ACC112 (cell line): ENCODE measurements at regions not wholly inside any gene's neighbourhood (a gene's known extent, or its start where the extent isn't known, plus 50 kb on each side); places are given as distances from the start of the nearest gene placed in this dataset.

Experiments used
- H2AFZ ChIP-seq: fragments of 200-600 bp; sonication (generic); one replicate; pipeline ENCODE4 v1.6.0; 2017; ENCODE audit warnings: antibody characterized with exemption, low read length; ENCODE audit not compliant: unreplicated experiment
- H3K27ac ChIP-seq: fragments of 200-600 bp; sonication (generic); 2 replicates; pipeline ENCODE4 v1.5.1; 2014; ENCODE audit warnings: low read depth, mild to moderate bottlenecking, antibody characterized with exemption, low read length, moderate library complexity
- H3K27me3 ChIP-seq: fragments of 200-600 bp; sonication (generic); 2 replicates; pipeline ENCODE4 v1.6.1; 2014; ENCODE audit warnings: mild to moderate bottlenecking, antibody characterized with exemption, low read length, moderate library complexity, mixed read lengths; ENCODE audit not compliant: insufficient read depth
- H3K36me3 ChIP-seq: fragments of 200-600 bp; sonication (generic); 2 replicates; pipeline ENCODE4 v1.6.1; 2016; ENCODE audit warnings: mild to moderate bottlenecking, antibody characterized with exemption, low read length, moderate library complexity, mixed read lengths; ENCODE audit not compliant: insufficient read depth
- H3K4me1 ChIP-seq: fragments of 200-600 bp; sonication (generic); one replicate; pipeline ENCODE4 v1.6.1; 2016; ENCODE audit warnings: low read length, mixed read lengths; ENCODE audit not compliant: insufficient read depth, unreplicated experiment, control insufficient read depth
- H3K4me3 ChIP-seq: fragments of 200-600 bp; sonication (generic); 2 replicates; pipeline ENCODE4 v1.5.1; 2014; ENCODE audit warnings: mild to moderate bottlenecking, low read depth, low read length
- H3K79me2 ChIP-seq: fragments of 200-600 bp; sonication (generic); one replicate; pipeline ENCODE4 v1.6.0; 2016; ENCODE audit warnings: low read length; ENCODE audit not compliant: control insufficient read depth, unreplicated experiment, insufficient read depth

DNA sequence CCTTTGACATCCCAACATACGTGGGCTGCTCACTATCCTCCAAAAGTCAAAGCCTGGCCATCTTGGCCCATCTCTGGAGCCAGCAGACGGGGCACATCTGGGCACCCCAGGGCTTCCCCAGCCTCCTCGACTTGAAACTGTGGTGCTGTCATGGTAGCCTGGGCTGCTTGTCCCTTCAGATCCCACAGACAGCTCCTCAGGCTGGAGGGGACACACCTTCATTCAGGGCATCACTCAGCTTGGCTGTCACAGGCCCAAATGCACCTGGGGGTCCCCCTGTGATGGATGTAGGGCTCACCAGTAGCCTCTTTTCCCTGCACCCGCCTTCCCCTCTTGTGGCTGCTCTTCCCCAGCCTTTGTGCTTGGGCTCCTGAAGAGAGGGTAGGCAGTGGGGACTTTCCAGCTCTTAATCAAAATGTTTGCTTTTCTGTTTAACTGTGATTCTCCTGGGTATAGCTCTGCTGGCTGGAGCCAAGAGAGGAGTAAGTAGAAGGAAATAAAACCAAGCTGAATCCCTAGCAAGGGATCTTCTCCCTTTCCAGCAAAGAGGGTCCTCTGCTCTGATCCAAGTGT, 92.3 kb downstream of the GYPC start:
- no peak overlapping the region for H2AFZ ChIP-seq
- no peak overlapping the region for H3K27ac ChIP-seq
- no peak overlapping the region for H3K4me3 ChIP-seq
- no peaks in the 10 kb centered on the region for H3K4me1 ChIP-seq
- no peaks in the 10 kb centered on the region for H3K79me2 ChIP-seq
- H3K36me3 ChIP-seq = no peaks in the 10 kb centered on the region
- H3K27me3 ChIP-seq = peaks cover 17% of the 10 kb centered on the region

DNA sequence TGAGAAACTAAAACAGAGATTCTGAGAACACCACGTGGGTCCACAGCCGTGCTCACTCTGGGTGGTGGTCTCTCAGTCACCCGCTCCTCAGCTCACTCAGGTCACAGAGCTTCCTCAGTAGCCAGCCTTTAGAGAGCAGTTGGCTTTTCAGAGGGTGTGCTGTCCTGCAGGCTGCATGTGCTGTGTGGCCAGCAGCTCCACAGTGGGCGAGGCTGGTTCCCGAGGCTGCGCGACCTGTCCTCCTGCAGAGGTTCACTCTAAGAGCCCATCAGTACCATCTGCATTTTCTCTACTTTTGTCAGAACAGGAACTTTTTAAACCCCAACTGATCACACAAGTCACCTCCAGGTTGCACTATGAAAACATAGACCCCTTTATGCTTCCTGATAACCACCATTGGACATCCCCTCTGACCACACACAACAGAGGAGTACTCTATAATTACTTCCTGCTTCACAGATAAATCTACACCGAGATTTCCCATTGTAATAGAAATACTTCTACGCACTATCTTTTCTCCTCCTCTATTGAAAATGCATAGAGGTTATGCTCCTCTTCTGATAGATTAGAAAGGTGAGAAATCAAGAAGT, 93.1 kb downstream of the GYPC start:
- no peaks in the 10 kb centered on the region for H3K79me2 ChIP-seq
- no peaks in the 10 kb centered on the region for H3K36me3 ChIP-seq
- no peak overlapping the region for H3K27ac ChIP-seq
- no peak overlapping the region for H3K4me3 ChIP-seq
- peaks cover 17% of the 10 kb centered on the region for H3K27me3 ChIP-seq
- no peak overlapping the region for H2AFZ ChIP-seq
- H3K4me1 ChIP-seq = no peaks in the 10 kb centered on the region

DNA sequence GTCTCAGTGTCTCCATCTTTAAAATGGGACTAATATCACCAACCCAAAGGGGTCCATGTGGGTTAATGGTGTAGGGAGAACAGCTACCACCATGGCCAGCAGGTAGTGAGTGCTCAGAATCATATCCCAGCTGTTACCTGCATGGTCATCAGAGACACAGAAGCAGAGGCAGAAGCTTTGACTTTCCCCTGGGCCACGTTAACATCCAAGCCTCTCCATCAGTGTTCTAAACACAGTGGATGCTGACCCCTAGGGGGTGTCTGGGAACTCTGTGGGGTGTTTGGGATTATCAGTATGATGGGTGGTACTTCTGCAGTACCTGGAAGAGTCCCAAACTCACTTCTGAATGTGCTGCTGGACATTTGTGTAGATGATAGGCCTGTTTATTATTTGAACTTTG, 93.6 kb downstream of the GYPC start:
- peaks cover 15% of the 10 kb centered on the region for H3K27me3 ChIP-seq
- H3K79me2 ChIP-seq = no peaks in the 10 kb centered on the region
- no peak overlapping the region for H3K4me3 ChIP-seq
- H2AFZ ChIP-seq = no peak overlapping the region
- H3K27ac ChIP-seq = no peak overlapping the region
- H3K36me3 ChIP-seq = no peaks in the 10 kb centered on the region
- H3K4me1 ChIP-seq = no peaks in the 10 kb centered on the region

DNA sequence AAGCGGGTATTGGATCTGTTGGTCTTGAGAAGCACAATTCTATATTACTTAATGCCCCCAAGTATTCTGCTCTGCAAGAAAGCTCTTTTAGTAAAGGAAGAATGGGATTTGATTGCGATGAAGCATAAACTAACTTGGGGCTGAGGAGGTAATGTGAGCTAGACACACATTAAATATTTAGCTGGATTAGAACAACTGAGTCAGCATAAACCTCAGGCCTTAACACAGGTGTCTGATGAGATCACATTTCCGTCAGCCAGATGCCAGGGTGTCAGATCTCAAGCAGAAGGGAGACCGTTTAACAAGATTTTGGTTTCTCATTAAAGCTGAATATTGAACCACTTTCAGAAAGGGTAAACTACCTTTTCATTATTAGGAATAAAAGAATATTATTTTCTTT, 94.5 kb downstream of the GYPC start:
- H3K27ac ChIP-seq = no peak overlapping the region

DNA sequence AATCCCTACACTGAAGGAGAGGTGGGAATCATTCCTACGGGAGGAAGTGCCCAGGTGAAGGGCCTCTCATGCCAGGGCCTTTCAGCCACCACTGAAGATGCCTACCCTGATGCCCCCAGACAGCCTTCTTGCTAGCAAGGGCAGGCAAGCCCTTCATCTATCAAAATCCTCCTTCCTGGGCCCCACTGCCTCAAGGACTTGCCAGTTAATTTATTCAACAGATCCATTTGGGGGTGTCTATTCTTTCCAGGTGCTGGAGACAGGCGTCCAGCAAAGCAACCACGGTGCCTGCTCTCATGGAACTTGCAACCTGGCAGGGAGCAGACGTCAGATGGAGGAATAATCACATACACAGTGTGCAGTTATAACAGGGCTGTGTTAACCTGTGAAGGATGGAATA, 95.5 kb downstream of the GYPC start:
- no peak overlapping the region for H2AFZ ChIP-seq
- no peaks in the 10 kb centered on the region for H3K79me2 ChIP-seq
- H3K27ac ChIP-seq = no peak overlapping the region
- no peaks in the 10 kb centered on the region for H3K36me3 ChIP-seq
- no peaks in the 10 kb centered on the region for H3K4me1 ChIP-seq
- peaks cover 10% of the 10 kb centered on the region for H3K27me3 ChIP-seq
- H3K4me3 ChIP-seq = no peak overlapping the region

More for the DNA sequence above, 94.5 kb downstream of the GYPC start:
- no peak overlapping the region for H2AFZ ChIP-seq
- H3K27me3 ChIP-seq = peaks cover 10% of the 10 kb centered on the region
- H3K4me1 ChIP-seq = no peaks in the 10 kb centered on the region
- no peak overlapping the region for H3K4me3 ChIP-seq
- no peaks in the 10 kb centered on the region for H3K36me3 ChIP-seq
- no peaks in the 10 kb centered on the region for H3K79me2 ChIP-seq

DNA sequence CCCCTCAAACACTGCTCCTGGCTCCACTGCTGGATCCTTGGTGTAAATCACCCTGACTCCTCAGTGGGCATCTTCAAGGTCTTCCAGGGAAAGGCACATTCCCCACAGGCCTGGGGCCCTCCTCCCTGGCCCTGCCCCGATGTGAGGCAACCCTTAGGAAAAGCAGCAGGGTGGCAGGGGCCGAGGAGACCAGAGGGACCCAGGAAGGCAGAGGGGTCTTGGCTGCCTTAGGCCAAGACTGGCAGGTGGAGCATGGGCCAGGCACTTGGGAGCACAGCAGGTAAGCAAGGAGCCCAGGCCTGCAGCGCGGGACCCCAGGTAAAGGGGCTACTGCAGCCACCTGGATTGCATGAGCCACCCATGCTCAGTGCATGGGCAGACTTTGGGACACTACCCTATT, 96.9 kb downstream of the GYPC start:
- no peaks in the 10 kb centered on the region for H3K79me2 ChIP-seq
- H3K36me3 ChIP-seq = no peaks in the 10 kb centered on the region
- no peaks in the 10 kb centered on the region for H3K4me1 ChIP-seq
- H3K4me3 ChIP-seq = no peak overlapping the region
- H3K27ac ChIP-seq = no peak overlapping the region
- H3K27me3 ChIP-seq = peaks cover 12% of the 10 kb centered on the region
- no peak overlapping the region for H2AFZ ChIP-seq

DNA sequence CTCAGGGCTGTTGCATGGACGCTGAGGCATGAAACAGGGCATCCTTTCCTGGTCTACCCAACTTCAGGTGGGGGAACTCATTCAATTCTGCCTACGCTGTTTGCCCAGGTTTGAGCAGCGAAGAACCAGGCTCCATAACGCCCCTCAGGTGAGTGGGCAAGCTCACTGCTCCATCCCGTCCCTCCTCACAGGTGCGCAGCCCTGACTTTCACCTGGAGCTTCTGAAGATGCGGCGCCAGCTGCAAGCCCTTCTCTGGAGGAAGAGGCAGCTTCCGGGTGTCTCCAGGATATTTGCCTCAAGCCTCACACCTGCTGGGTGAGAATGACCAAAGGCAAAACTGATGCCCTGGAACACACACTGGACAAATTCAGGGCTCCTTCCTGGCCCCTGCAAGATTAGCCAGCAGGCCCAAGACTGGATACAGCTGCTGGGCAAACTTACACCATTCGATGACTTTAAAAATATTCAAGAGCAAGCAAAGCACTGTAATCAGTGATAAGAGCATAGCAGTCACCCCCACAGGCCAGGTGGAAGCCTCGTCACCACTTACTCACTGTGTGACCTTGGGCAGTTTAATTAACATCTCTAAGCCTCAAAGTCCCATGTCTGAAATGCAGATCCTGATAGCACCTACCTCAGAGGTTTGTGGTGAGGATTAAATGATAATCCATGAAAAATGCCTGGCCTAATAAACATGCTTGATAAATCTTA, 97.7 kb downstream of the GYPC start:
- H2AFZ ChIP-seq = no peak overlapping the region
- H3K27ac ChIP-seq = no peak overlapping the region
- H3K36me3 ChIP-seq = no peaks in the 10 kb centered on the region
- H3K79me2 ChIP-seq = no peaks in the 10 kb centered on the region
- peaks cover 10% of the 10 kb centered on the region for H3K27me3 ChIP-seq
- H3K4me1 ChIP-seq = no peaks in the 10 kb centered on the region
- no peak overlapping the region for H3K4me3 ChIP-seq

DNA sequence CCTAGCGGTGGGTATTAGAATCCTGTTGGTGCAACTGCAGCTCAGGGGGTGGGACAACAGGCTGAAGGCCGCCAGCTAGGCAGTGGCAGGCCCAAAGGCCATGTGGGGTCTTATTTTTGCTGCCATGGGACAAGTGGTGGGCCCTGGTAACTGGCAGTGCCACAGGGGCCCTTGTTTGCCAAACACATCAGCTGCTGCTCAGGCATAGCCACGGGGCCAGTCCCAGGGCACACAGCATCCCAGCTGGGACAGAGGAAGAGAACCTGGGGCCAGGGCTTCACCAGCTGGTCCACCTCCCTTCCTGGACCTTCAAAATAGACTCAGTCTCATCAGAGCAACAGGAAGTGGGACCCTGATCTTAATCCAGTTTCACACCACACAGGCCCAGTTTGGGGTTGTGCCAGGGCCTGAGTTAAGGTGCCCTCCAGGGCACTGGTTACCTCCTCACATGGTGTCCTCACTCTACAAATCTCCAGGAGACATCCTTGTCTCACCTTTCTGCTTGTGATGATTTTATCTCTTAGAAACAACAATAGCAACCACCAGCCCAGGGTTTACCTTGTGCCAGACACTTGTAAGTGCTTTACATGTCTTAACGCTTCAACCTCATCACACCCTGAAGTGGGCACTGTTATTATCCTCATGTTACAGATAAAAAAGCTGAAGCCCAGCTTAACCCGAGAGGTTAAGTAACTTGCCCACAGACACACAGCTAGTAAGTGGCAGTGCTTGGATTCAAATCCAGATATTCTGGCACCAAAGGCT, 98.5 kb downstream of the GYPC start:
- Histone ChIP-seq H3K27ac (no peak overlapping the region), H3K4me1 (no peaks in the 10 kb centered on the region), H3K36me3 (no peaks in the 10 kb centered on the region), H3K79me2 (no peaks in the 10 kb centered on the region), H3K27me3 (peaks cover 4% of the 10 kb centered on the region), H2AFZ (no peak overlapping the region), H3K4me3 (no peak overlapping the region)

DNA sequence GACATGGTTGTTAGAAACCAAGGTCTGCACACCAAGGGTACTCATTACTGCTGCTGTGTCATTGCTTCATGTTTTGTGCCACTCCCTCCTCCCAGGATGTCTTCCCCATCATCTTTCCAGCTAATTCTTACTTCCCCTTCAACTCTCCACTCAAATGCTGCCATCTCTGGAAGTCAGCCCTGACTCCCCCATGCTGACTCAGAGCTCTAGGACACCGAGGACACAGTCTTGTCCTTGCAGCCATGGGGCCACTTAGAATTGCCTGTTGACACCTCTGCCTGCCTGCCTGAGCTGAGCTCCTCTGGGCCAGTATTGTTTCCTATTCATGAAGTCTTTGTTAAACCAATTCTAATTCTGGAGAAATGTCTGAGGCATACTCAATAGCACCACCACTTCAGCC, 100.2 kb downstream of the GYPC start:
- Histone ChIP-seq H3K36me3 (no peaks in the 10 kb centered on the region), H3K4me3 (no peak overlapping the region), H2AFZ (no peak overlapping the region), H3K27ac (no peak overlapping the region), H3K4me1 (no peaks in the 10 kb centered on the region), H3K27me3 (peaks cover 4% of the 10 kb centered on the region; the same call in 1 of the 2 replicates), H3K79me2 (no peaks in the 10 kb centered on the region)

DNA sequence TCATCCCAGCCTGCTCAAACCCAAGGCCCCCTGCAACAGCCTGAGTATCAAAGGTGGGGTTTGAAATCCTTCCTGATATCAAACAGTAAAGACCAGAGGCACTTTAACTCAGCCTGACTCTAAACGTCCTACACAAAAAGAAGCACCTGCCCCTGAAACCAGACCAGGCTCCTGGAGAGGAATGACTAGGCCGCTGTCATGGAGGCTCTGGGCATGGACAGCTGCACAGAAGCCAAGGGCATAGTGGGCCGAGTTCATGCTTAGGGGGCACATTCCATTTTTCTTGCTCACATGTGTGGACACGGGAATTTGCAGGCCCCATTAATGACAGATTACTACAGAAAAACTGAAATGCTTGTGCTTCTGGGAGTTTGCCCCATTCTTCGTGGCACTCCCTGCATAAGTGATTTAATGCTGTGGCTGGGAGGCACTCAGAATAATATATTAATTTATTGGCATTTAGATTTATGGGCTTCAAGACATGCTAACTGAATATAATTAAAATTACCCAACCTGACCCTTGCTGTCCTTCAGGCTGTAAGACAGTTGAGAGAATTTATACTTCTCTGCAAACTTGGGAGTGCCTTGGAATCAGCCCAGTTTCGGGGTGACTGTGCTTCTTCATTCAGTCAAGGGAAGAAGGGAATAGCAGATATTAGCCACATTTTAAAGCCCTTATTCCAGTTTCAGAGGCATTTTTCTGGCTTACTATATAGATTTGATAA, 105.5 kb downstream of the GYPC start:
- H3K36me3 ChIP-seq = no peaks in the 10 kb centered on the region
- no peak overlapping the region for H3K4me3 ChIP-seq
- H3K27ac ChIP-seq = no peak overlapping the region
- H3K4me1 ChIP-seq = no peaks in the 10 kb centered on the region
- H3K79me2 ChIP-seq = no peaks in the 10 kb centered on the region
- H2AFZ ChIP-seq = no peak overlapping the region
- H3K27me3 ChIP-seq = peaks cover 7% of the 10 kb centered on the region; the same call in 1 of the 2 replicates
